ENCODE measurements at regions not wholly inside any gene's neighbourhood (a gene's known extent, or its start where the extent isn't known, plus 50 kb on each side); places are given as distances from the start of the nearest gene placed in this dataset.

DNA sequence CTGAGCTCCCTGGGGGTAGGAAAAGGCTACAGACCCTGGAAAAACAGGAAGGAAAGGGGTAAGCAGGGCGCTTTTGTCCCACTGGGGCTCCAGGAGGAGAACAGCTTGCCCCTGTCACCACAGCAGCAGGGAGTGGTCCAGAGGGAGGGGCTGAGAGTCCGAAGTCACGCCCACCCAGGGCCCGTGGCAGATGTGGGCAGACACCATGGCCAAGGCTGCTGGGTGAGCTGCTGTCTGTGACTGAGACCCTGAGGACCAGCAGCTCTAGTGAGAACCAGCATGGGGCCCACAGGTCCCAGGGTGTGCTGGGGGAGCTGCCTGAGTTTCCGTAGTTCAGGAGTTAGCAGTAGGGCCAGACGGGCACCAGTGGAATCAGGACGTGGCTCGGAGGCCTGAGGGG lies 162.0 kb downstream of the SPP2 start:
- Histone ChIP-seq H3K9me2 (replicated peaks; ENCODE audit: low read depth, low read length) (no peaks in the 10 kb centered on the region), H3K4me3 (ENCODE audit: low read length, poor library complexity, severe bottlenecking) (no peak overlapping the region), H3K9ac (ENCODE audit: low read depth, low read length, poor library complexity, severe bottlenecking) (no peak overlapping the region), H3K79me2 (ENCODE audit: insufficient read depth, low read length) (no peaks in the 10 kb centered on the region), H3F3A (ENCODE audit: low read depth) (no peaks in the 10 kb centered on the region), H3K36me3 (ENCODE audit: insufficient read depth, low read length) (no peaks in the 10 kb centered on the region), H3K27me3 (ENCODE audit: insufficient read depth, low read length, poor library complexity, severe bottlenecking) (no peaks in the 10 kb centered on the region), H3K4me1 (ENCODE audit: insufficient read depth, low read length, poor library complexity, severe bottlenecking) (peaks cover 10% of the 10 kb centered on the region), H3K4me2 (ENCODE audit: low read depth, low read length, poor library complexity, severe bottlenecking) (no peak overlapping the region), H2AFZ (ENCODE audit: low read length) (no peak overlapping the region), H3K9me3 (ENCODE audit: insufficient read depth, low read depth, low read length) (no peaks in the 10 kb centered on the region), H4K20me1 (ENCODE audit: insufficient read depth, low read length, poor library complexity, severe bottlenecking) (no peaks in the 10 kb centered on the region)
- TF ChIP-seq CTCF (conservative IDR thresholded peaks at IDR 0.05; ENCODE audit: low read length): no peak
- no peak for TF ChIP-seq EZH2phosphoT487 (IDR thresholded peaks at IDR 0.05; ENCODE audit: borderline replicate concordance)

DNA sequence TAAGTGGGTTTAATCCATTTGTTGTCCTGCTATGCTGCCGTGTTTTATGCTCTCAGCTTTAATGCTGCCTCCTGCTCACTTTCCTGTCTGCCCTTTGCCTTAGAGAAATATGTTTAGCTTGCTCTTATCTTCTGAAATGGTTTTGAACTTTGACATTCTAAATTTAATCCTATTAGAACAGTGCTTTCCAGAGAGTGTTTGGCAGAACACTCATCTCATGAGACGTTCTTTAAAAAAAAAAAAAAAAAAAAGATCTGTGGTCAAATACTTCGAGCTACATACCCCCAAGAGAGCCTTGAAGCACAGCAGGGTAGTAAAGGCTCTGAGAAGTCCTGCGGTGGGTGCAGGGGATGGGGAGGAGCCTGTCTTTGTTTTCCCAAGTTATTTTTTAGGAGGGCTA lies 161.3 kb downstream of the SPP2 start:
- H4K20me1 ChIP-seq (ENCODE audit: insufficient read depth, low read length, poor library complexity, severe bottlenecking): no peaks in the 10 kb centered on the region
- H3F3A ChIP-seq (ENCODE audit: low read depth): no peaks in the 10 kb centered on the region
- no peaks in the 10 kb centered on the region for H3K36me3 ChIP-seq (ENCODE audit: insufficient read depth, low read length)
- H3K79me2 ChIP-seq (ENCODE audit: insufficient read depth, low read length): no peaks in the 10 kb centered on the region
- no peak overlapping the region for H2AFZ ChIP-seq (ENCODE audit: low read length)
- no peak overlapping the region for H3K4me3 ChIP-seq (ENCODE audit: low read length, poor library complexity, severe bottlenecking)
- H3K9me3 ChIP-seq (ENCODE audit: insufficient read depth, low read depth, low read length): no peaks in the 10 kb centered on the region
- no peak overlapping the region for H3K9ac ChIP-seq (ENCODE audit: low read depth, low read length, poor library complexity, severe bottlenecking)
- no peaks in the 10 kb centered on the region for H3K27me3 ChIP-seq (ENCODE audit: insufficient read depth, low read length, poor library complexity, severe bottlenecking)
- H3K4me1 ChIP-seq (ENCODE audit: insufficient read depth, low read length, poor library complexity, severe bottlenecking): peaks cover 3% of the 10 kb centered on the region
- H3K4me2 ChIP-seq (ENCODE audit: low read depth, low read length, poor library complexity, severe bottlenecking): no peak overlapping the region
- TF ChIP-seq CTCF (conservative IDR thresholded peaks at IDR 0.05; ENCODE audit: low read length) (no peak), EZH2phosphoT487 (IDR thresholded peaks at IDR 0.05; ENCODE audit: borderline replicate concordance) (no peak)
- no peaks in the 10 kb centered on the region for H3K9me2 ChIP-seq (replicated peaks; ENCODE audit: low read depth, low read length)

DNA sequence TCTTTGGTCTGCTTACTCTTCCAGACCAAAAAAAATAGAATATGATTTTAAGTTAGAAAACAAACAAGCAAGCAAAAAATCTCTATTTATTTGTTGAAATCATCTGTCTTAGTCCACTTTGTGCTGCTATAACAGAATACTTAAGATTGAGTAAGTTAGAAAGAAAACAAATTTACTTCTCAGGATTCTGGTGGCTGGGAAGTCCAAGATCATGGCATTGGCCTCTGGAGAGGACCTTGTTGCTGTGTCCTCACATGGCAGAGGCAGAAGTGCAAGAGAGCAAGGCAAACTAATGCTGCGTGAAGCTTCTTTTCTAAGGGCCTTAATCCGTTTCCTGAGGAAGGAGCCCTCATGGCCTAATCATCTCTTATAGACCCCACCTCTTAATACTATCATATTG lies 156.2 kb downstream of the SPP2 start:
- no peaks in the 10 kb centered on the region for H3K27me3 ChIP-seq (ENCODE audit: insufficient read depth, low read length, poor library complexity, severe bottlenecking)
- no peaks in the 10 kb centered on the region for H3F3A ChIP-seq (ENCODE audit: low read depth)
- H3K36me3 ChIP-seq (ENCODE audit: insufficient read depth, low read length): no peaks in the 10 kb centered on the region
- H3K9me3 ChIP-seq (ENCODE audit: insufficient read depth, low read depth, low read length): no peaks in the 10 kb centered on the region
- no peak overlapping the region for H2AFZ ChIP-seq (ENCODE audit: low read length)
- TF ChIP-seq CTCF (conservative IDR thresholded peaks at IDR 0.05; ENCODE audit: low read length): no peak
- no peak for TF ChIP-seq EZH2phosphoT487 (IDR thresholded peaks at IDR 0.05; ENCODE audit: borderline replicate concordance)
- no peaks in the 10 kb centered on the region for H4K20me1 ChIP-seq (ENCODE audit: insufficient read depth, low read length, poor library complexity, severe bottlenecking)
- H3K4me2 ChIP-seq (ENCODE audit: low read depth, low read length, poor library complexity, severe bottlenecking): no peak overlapping the region
- H3K4me3 ChIP-seq (ENCODE audit: low read length, poor library complexity, severe bottlenecking): no peak overlapping the region
- no peaks in the 10 kb centered on the region for H3K79me2 ChIP-seq (ENCODE audit: insufficient read depth, low read length)
- H3K4me1 ChIP-seq (ENCODE audit: insufficient read depth, low read length, poor library complexity, severe bottlenecking): no peaks in the 10 kb centered on the region
- H3K9ac ChIP-seq (ENCODE audit: low read depth, low read length, poor library complexity, severe bottlenecking): no peak overlapping the region
- no peaks in the 10 kb centered on the region for H3K9me2 ChIP-seq (replicated peaks; ENCODE audit: low read depth, low read length)

Measured in Loucy (cell line).